H54 (cell line): ENCODE measurements at regions not wholly inside any gene's neighbourhood (a gene's known extent, or its start where the extent isn't known, plus 50 kb on each side); places are given as distances from the start of the nearest gene placed in this dataset.
"Not testable (repeated sequence)": the region's sequence is repeated elsewhere in the genome, so short reads cannot be mapped to it uniquely, and the experiment has no call there.

Experiments used
- DNase-seq: peaks from one replicate; pipeline ENCODE4 v3.0.0; 2011; ENCODE audit warnings: low spot score, mixed read lengths; ENCODE audit not compliant: insufficient read length
- FAIRE-seq: peaks from 3 replicates; lab custom pipeline; 2011; peaks lifted over from hg19 to GRCh38; lab: Jason Lieb, UNC
- POLR2A ChIP-seq: IDR thresholded peaks from 2 replicates; pipeline ENCODE4 v1.6.1; 2011; ENCODE audit warnings: low read depth, mild to moderate bottlenecking, low read length

DNA sequence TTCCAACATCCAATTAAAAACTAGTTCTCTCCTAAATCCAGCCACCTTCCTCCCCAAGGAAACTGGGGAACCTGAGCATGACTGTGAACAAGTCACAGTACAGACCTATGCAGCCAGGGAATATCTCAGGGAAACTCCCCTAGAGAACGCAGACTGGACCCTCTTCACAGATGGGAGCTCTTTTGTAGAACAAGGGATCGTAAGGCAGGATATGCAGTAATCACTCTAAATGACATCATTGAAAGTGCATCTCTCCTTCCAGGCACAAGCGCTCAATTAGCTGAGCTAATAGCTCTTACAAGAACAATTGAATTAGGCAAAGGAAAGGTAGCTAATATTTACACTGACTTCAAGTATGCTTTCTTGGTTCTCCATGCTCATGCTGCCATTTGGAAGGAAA is 1331.7 kb downstream of the UQCRFS1 start:
- DNase-seq: no peak
- no peak for FAIRE-seq
- TF ChIP-seq POLR2A: no peak

DNA sequence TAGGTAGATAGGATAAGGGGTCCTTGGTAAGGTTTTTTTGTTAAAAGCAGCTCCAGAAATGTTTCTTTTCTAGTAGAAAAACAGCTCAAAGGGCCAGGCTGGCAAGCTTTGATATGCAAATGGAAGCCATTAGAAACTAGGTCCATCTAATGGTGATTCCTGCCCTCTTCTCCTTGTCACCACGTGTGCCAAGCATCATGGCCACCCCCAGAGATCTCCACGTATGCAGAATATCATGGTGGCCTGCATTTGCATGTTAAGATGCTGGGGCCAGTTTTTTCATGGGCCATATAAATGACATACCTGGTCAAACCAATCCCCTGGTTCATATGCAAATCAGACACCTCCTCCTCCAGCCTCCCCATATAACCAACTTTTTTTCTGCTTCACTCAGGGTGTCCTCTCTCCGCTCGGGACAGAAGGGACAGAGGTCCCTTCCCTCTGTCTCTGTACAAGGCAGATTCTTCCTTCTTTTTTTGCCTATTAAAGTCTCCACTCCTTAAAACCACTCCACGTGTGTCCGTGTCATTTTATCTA is 1335.9 kb downstream of the UQCRFS1 start:
- no peak for FAIRE-seq
- no peak for TF ChIP-seq POLR2A
- DNase-seq: no peak

DNA sequence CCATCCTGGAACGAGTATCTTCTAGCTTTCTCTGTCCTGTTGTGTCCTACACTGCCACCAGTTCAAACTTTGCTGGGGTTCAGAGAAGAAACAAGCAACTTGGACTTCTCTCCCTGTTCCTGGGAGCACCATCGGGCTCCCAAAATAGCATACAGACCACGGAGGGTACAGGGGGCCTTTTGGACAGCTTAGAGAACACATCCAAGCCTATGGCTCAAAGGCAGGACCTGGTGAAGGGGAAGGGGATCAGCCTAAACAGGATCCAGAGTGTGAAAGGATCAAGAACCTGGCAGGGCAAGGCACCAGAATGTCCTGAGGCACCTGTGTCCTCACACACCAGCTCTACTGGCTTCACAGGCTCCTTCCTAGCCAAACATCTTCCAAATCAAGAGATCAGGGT is 1336.5 kb downstream of the UQCRFS1 start:
- DNase-seq (no peak), FAIRE-seq (no peak)
- no peak for TF ChIP-seq POLR2A

DNA sequence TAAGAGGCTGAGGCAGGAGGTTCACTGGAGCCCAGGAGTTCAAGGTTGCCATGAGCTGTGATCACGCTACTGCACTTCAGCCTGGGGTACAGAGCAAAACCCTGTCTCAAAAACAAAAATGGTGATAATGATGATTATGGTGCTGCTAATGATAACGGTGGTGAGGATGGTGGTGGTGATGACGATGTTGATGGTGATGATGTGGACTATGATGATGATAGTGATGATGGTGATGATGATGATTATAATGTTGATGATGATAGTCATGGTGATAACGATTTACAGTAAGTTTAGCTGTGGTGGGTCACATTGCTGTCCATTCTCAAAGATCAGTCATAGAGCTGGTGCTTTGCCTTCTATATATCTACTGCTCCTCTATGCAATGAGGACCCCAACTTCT is 1340.6 kb downstream of the UQCRFS1 start:
- DNase-seq: no peak
- FAIRE-seq: no peak
- TF ChIP-seq POLR2A: no peak

DNA sequence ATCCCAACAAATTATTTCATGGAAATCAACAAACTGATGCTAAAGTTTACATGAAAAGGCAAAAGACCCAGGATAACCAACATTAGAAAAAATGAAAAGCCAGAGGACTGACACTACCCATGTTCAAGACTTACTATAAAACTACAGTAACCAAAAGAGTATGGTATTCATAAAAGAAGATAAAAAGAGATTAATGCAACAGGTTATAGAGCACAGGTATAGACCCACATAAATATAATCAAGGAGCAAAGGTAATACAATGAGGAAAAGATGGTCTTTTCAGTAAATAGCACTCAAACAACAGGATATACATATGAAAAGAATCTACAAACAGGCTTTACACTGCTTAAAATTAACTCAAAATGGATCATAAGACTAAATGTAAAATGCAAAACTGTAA is 1342.7 kb downstream of the UQCRFS1 start:
- DNase-seq: no peak
- no peak for TF ChIP-seq POLR2A
- FAIRE-seq: no peak

DNA sequence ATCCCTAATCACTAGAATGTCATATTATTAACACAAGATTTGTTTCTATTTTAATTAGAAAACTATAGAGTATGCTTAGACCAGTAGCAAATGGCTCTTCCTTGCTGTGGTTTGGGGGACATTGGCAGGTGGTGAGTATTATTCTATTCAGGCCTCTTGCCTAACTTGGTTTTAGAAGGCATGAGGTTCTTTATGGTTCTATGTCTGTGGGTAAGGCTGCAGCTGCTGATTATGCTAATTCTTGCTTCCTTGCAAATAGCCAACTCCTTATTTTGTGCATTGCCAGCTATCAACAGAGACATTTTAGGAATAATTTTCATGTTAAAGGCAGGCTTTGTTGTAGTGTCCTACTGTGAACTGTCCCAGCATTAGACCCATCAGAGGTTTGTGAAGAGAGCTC is 1344.9 kb downstream of the UQCRFS1 start:
- no peak for TF ChIP-seq POLR2A
- DNase-seq (no peak), FAIRE-seq (no peak)

DNA sequence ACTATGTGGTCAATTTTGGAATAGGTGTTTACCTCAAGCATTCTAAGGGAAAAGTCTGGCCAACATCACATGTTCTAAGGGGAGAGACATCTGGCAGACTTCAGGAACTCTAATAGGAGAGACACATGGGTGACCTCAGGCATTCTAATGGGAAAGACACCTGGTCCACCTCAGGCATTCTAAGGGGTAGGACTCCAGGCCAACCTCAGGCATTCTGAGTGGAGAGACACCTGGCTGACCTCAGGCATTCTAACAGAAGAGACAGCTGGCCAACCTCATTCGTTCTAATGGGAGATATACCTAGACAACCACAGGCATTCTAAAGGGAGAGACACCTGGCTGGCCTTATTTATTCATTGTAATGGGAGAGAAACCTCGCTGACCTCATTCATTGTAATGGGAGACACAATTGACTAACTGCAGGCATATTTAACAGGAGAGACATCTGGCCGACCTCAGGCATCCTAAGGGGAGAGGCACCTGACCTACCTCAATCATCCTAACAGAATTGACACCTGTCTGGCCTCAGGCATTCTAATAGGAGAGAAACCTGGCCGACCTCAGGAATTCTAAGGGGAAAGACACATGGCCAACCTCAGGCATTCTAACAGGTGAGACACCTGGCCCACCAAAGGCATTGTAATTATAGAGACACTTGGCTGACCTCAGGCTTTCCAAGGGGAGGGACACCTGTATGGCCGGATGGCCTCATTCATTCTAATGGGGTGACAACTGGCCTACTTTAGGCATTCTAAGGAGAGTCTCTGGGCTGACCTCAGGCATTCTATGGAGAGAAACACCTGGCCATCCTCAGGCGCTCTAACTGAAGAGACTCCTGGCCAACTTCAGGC is 1346.8 kb downstream of the UQCRFS1 start:
- FAIRE-seq: no peak
- TF ChIP-seq POLR2A: no peak

DNA sequence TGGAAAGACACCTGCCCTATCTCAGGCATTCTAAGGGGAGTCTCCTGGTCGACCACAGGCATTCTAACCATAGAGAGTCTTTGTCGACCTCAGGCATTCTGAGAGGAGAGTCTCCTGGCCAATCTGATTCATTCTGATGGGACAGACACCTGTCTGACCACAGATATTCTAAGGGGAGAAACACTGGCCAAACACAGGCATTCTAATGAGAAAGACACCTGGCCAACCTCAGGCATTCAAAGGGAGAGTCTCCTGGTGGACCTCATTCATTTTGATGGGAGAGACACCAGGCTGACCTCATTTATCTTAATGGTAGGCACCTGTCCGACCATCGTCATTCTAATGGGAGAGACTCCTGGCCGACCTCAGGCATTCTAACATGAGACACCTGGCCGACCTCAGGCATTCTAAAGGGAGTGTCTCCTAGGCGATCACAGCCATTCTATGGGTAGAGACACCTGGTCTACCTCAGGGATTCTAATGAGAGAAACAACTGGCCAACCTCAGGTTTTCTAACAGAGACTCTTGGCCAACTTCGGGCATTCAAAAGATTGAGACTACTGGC is 1351.5 kb downstream of the UQCRFS1 start:
- DNase-seq (no peak), FAIRE-seq (no peak)
- TF ChIP-seq POLR2A: no peak

More for the DNA sequence above, 1346.8 kb downstream of the UQCRFS1 start:
- DNase-seq: no peak

DNA sequence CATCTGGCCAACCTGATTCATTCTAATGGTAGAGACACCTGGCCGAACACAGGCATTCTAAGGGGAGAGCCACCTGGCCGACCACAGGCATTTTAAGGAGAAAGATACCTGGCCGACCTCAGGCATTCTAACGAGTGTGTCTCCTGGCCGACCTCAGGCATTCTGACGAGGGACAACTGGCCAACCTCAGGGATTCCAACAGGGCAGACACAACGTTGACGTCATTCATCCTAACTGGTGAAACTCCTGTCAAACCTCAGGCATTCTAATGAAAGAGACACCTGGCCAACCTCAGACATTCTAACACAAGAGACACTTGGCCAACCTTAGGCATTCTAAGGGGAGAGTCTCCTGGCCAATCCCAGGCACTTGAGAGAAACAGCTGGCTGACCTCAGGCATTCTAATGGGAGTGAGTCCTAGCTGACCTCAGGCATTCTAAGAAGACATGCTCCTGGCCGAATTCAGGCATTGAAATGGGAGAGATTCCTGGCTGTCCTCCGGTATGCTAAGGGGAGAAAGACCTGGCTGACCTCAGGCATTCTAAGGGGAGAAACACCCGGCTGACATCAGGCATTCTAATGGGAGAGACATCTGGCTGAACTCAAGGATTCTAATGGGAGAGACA is 1352.5 kb downstream of the UQCRFS1 start:
- no peak for TF ChIP-seq POLR2A
- no peak for FAIRE-seq
- no peak for DNase-seq

DNA sequence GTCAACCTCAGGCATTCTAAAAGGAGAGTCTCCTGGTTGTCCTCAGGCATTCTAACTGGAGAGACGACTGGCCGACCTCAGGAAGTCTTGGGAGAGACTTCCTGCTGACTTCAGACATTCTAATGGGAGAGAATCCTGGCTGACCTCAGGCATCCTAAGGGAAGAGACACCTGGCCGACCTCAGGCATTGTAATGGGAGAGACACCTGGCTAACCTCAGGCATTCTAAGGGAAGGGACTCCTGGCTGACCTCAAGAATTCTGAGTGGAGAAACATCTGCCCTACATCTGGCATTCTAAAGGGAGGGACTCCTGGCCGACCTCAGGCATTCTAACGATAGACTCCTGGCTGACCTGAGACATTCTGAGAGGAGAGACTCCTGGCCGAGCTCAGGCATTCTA is 1353.3 kb downstream of the UQCRFS1 start:
- DNase-seq (no peak), FAIRE-seq (no peak)
- no peak for TF ChIP-seq POLR2A

DNA sequence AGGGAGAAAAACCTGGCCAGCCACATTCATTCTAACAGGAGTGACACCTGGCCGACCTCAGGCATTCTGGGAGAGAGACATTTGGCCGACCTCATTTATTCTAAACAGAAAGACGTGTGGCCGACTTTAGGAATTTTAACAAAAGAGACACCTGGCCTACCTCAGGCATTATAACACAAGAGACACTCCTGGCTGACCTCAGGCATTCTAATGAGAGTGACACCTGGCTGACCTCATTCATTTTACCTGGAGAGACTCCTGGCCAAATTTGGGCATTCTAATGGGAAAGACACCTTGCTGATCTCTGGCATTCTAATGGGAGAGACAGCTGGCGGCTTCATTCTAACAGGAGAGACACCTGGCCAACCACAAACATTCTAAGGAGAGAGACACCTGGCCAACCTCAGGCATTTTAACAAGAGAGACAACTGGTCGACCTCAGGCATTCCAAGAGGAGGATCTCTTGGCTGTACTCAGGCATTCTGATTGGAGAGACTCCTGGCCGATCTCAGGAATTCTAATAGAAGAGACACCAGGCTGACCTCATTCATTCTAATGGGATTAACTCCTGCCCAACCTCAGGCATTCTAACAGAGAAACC is 1353.9 kb downstream of the UQCRFS1 start:
- TF ChIP-seq POLR2A: no peak
- no peak for DNase-seq
- no peak for FAIRE-seq

DNA sequence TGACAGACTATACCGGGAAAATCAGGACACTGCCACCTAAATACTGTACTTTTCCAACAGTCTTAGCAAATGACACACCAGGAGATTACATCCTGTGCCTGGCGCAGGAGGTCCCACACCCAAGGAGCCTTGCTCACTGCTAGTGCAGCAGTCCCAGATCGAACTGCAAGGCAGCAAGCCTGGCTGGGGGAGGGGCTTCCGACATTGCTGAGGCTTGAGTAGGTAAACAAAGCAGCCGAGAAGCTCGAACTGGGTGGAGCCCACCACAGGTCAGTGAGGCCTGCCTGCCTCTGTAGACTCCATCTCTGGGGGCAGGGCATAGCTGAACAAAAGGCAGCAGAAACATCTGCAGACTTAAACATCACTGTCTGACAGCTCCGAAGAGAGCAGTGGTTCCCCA is 1360.0 kb downstream of the UQCRFS1 start:
- DNase-seq, FAIRE-seq: not testable (repeated sequence)

DNA sequence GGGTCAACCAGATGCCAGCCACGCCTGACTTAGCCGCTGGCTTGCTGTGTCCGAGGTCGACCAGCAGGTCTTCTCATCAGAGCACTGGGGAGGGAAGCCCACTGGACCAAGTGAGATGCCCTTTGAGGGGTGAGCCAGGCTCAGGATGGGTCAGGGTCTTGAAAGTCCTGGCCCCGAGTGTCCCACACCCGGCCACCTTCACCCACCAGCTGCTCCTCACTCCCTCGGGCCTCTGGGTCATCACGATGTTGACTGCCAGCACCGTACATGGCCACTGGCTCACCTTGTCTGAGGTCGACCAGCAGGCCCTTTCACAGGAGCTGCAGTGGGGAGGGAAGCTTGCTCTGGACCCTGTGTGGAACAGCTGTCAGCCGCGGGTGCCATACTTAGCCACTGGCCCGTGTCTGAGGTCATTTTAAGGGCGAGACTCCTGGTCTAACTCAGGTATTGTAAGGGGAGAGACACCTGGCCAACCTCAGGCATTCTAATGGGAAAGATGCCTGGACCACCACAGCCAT is 1361.3 kb downstream of the UQCRFS1 start:
- DNase-seq (no peak), FAIRE-seq (no peak)
- TF ChIP-seq POLR2A: no peak

DNA sequence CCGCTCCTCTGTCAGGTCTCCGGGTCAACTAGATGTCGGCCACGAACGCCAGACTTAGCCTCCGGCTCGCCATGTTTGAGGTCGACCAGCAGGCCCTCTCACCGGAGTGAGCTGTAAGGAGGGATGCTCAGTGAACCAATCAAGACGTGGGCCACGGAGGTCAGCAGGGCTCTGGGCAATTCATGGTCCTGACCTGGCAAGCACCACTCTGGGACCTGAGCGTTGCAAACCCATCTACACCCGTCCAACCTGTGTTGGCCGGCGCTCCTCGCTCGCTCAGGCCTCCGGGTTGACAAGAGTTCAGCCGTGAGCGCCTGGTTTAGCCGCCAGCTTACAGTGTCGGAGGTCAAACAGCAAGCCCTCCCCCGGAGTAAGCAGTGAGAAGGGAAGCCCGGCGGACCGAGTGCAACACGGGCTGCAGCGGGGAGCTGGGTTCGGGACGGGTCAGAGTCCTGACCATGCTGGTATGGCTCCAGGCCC is 1361.9 kb downstream of the UQCRFS1 start:
- DNase-seq: no peak
- TF ChIP-seq POLR2A: no peak
- no peak for FAIRE-seq

DNA sequence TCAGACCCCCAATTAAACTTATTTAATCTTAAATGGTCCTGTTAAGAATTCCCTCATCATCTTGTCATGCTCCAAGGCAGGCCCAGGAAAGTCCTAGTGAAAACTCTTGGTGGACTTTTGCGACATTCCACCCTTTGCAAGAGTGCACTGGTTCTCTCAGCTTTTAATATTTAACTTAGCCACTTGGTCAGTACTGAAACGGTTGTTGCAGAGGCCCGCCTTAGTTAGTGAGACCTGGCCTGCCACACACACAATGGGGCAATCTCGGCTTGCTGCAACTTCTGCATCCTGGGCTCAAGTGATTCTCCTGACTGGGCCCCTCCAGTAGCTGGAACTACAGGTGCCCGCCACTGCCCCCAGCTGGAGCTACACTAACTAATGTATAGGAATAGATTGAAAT is 1366.0 kb downstream of the UQCRFS1 start:
- FAIRE-seq (no peak), DNase-seq (no peak)
- TF ChIP-seq POLR2A: no peak
